Lung (tissue), 11 donors: ENCODE measurements at regions not wholly inside any gene's neighbourhood (a gene's known extent, or its start where the extent isn't known, plus 50 kb on each side); places are given as distances from the start of the nearest gene placed in this dataset.

ENCODE experiments used
- ATAC-seq: fragments of 200-7000 bp; cut with Tn5 transposase; one replicate; pipeline ENCODE4 v1.9.1; 2020; ENCODE audit warnings: moderate number of reproducible peaks; ENCODE audit not compliant: insufficient read depth, low FRiP score
- DNase-seq, 3 donors: peaks; one replicate each; pipeline ENCODE4 v3.0.0-alpha.2; 2013 to 2017
- H3K27ac ChIP-seq, 2 donors: one replicate each; pipeline ENCODE4 v1.5.1; 2013; ENCODE audit warnings: mild to moderate bottlenecking in 2 of 2, moderate library complexity in 2 of 2, control low read depth in 1 of 2, inconsistent platforms in 1 of 2, low read depth in 1 of 2, low read length in 1 of 2
- H3K27me3 ChIP-seq, 3 donors: one replicate each; pipeline ENCODE4 v1.5.1; 2013; ENCODE audit warnings: low read length in 2 of 3; ENCODE audit not compliant: control insufficient read depth in 3 of 3, insufficient read depth in 3 of 3
- H3K36me3 ChIP-seq, 4 donors: one replicate each; pipeline ENCODE4 v1.5.1; 2013; ENCODE audit warnings: low read length in 4 of 4, mild to moderate bottlenecking in 1 of 4, moderate library complexity in 1 of 4; ENCODE audit not compliant: control insufficient read depth in 4 of 4, insufficient read depth in 4 of 4
- H3K4me1 ChIP-seq, 5 donors: one replicate each; pipeline ENCODE4 v1.5.1; 2013; ENCODE audit warnings: low read length in 5 of 5, mild to moderate bottlenecking in 2 of 5, moderate library complexity in 1 of 5; ENCODE audit not compliant: control insufficient read depth in 5 of 5, insufficient read depth in 5 of 5
- H3K4me3 ChIP-seq: one replicate; pipeline ENCODE4 v1.5.1; 2013; ENCODE audit warnings: mild to moderate bottlenecking, control low read depth, moderate library complexity
- H3K9ac ChIP-seq, 2 donors: one replicate each; pipeline ENCODE4 v1.5.1; 2013; ENCODE audit warnings: low read length in 2 of 2, control low read depth in 1 of 2; ENCODE audit not compliant: insufficient read depth in 1 of 2
- H3K9me3 ChIP-seq, 4 donors: one replicate each; pipeline ENCODE4 v1.5.1; 2013; ENCODE audit warnings: low read length in 3 of 4, mild to moderate bottlenecking in 1 of 4, moderate library complexity in 1 of 4; ENCODE audit not compliant: control insufficient read depth in 4 of 4, insufficient read depth in 3 of 4
- WGBS, 2 donors: extraction: QIAGEN DNeasy Blood & Tissue Kit; methylation state at CpG; one replicate each; pipeline ENCODE4 v1.1.7; 2013; 5-methylcytosine and 5-hydroxymethylcytosine counted together
- TF ChIP-seq, protein P1 (sequence below): IDR thresholded peaks from 2 replicates; pipeline ENCODE4 v1.5.1; 2012; ENCODE audit warnings: mild to moderate bottlenecking; ENCODE audit errors: control extremely low read depth, extremely low read depth
- donor health status: control.
- donor health status: control.
- donor health status: Bipolar disorder and iron deficiency.
- donor health status: healthy.
- donor health status: DM: yes; HTN: yes; CAD: no.

GRCh38 chr1:172818841-172819527, 160.1 kb downstream of the FASLG start:
- Histone ChIP-seq H3K27me3 (no peaks in the 10 kb centered on the region), H3K9ac (no peak overlapping the region), H3K27ac (peak overlapping the region in 1 of 2 donors; percentile 10), H3K4me1 (peaks cover 0 to 8% (median 0%) of the 10 kb centered on the region in 5 donors), H3K36me3 (no peaks in the 10 kb centered on the region), H3K4me3 (no peak overlapping the region), H3K9me3 (peaks cover 0 to 5% (median 0%) of the 10 kb centered on the region in 4 donors)
- TF ChIP-seq, protein P1, sequence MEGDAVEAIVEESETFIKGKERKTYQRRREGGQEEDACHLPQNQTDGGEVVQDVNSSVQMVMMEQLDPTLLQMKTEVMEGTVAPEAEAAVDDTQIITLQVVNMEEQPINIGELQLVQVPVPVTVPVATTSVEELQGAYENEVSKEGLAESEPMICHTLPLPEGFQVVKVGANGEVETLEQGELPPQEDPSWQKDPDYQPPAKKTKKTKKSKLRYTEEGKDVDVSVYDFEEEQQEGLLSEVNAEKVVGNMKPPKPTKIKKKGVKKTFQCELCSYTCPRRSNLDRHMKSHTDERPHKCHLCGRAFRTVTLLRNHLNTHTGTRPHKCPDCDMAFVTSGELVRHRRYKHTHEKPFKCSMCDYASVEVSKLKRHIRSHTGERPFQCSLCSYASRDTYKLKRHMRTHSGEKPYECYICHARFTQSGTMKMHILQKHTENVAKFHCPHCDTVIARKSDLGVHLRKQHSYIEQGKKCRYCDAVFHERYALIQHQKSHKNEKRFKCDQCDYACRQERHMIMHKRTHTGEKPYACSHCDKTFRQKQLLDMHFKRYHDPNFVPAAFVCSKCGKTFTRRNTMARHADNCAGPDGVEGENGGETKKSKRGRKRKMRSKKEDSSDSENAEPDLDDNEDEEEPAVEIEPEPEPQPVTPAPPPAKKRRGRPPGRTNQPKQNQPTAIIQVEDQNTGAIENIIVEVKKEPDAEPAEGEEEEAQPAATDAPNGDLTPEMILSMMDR, result no peak
- DNase-seq (peak in 1 of 3 donors; percentile 16), ATAC-seq (no peak)
- WGBS, 2 donors, result 69 to 79% methylated on average over 6 of the region's 6 CpGs

- TF ChIP-seq, protein P1, result no peak
- no peaks in the 10 kb centered on the region for H3K9me3 ChIP-seq
- ATAC-seq (no peak), DNase-seq (no peak)
- H3K9ac ChIP-seq, result no peak overlapping the region
- WGBS, 2 donors, result 93 to 95% methylated on average over 4 of the region's 4 CpGs
- no peaks in the 10 kb centered on the region for H3K36me3 ChIP-seq
- H3K27ac ChIP-seq, result no peak overlapping the region
- no peaks in the 10 kb centered on the region for H3K27me3 ChIP-seq
- peaks cover 0 to 8% (median 0%) of the 10 kb centered on the region in 5 donors for H3K4me1 ChIP-seq
- no peak overlapping the region for H3K4me3 ChIP-seq
These were observed 161.7 kb downstream of the FASLG start for GRCh38 chr1:172820475-172821158.

GRCh38 chr1:172821609-172822274, 162.8 kb downstream of the FASLG start:
- no peak overlapping the region for H3K27ac ChIP-seq
- WGBS, 2 donors, result 100% methylated on average over 1 of the region's 1 CpG
- no peaks in the 10 kb centered on the region for H3K27me3 ChIP-seq
- no peak overlapping the region for H3K9ac ChIP-seq
- DNase-seq (peak in 2 of 3 donors; percentile 16 to 31), ATAC-seq (no peak)
- no peaks in the 10 kb centered on the region for H3K36me3 ChIP-seq
- H3K9me3 ChIP-seq, result no peaks in the 10 kb centered on the region
- TF ChIP-seq, protein P1, result no peak
- H3K4me1 ChIP-seq, result peaks cover 0 to 15% (median 4%) of the 10 kb centered on the region in 5 donors
- H3K4me3 ChIP-seq, result no peak overlapping the region
